HK-2 (cell line): ENCODE measurements at regions not wholly inside any gene's neighbourhood (a gene's known extent, or its start where the extent isn't known, plus 50 kb on each side); places are given as distances from the start of the nearest gene placed in this dataset.
"Not testable (repeated sequence)": the region's sequence is repeated elsewhere in the genome, so short reads cannot be mapped to it uniquely, and the experiment has no call there.

Source experiments
- DNase-seq: peaks from one replicate; pipeline ENCODE4 v3.0.0-alpha.2; 2018; ENCODE audit not compliant: unreplicated experiment

DNA sequence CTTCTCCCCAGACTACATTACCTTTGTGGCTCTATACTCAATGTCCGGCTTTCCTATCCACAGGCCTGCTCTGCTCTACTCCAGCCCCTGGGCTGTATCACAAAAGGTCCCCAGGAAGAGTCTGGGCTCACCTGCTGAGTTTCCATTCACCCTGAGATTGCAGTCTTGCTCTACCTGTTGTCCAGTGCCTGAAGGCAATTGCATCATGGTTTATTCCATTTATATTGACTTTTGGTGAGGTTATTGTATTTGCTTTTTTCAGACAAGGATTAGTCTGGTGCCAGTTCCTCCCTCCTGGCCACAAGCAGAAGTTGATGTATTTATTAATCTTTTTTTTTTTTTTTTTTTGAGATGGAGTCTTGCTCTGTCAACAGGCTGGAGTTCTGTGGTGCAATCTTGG is 273.1 kb downstream of the XPNPEP1 start:
- DNase-seq = no peak

DNA sequence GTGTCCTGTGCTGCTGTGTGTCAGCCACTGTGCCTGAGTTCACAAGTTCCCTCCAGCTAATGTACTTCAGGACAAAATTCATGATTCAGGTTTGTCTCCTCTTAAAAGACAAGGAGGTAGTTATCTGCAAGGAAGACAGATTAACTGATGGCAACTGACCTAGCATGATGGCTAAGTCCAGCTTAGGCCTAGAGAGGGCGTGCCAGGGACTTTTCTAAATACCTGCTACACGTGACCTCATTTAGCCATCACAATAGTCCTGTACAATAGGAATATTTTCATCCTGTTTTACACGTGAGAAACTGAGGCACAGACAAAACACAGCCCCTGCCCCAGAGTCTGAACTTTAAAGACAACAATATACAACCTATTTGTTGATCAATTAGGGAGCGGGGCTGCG is 275.7 kb downstream of the XPNPEP1 start:
- no peak for DNase-seq

DNA sequence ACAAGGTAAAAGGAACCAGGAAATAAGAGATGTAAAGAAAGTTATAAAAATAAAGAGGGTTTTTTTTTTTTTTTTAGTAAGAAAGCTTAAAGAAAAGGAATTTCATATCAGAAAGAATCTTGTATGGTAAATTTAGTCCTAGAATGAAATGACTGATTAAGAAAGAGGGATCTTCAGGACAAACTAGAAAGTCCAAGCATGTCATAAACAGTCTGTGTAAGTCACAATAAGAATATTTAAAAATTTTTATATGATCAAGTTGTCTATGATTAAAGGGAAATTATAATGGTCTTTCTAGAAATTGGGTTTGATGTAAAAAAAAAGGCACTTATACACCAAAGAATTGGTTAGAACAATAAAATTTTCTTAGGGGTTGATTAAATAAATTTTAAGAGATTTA is 289.5 kb downstream of the XPNPEP1 start:
- DNase-seq = no peak

DNA sequence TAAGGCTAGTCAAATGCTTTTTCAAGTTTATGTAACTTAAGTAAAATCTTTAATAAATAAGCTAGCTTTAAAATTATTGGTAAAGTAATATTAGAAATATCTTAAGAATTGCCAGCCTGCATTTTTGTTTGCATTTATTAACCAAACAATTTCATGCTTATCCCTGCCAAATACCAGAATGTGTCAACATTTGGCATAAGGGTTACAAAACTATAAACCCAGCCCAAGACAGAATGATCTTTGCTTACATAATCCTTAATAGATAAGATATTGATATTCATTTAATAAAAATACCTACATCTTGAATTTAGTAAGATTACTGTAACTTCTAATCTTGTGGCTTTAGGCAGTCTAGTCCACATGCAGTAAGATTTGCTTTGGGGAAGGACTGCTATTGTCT is 290.3 kb downstream of the XPNPEP1 start:
- DNase-seq = not testable (repeated sequence)

DNA sequence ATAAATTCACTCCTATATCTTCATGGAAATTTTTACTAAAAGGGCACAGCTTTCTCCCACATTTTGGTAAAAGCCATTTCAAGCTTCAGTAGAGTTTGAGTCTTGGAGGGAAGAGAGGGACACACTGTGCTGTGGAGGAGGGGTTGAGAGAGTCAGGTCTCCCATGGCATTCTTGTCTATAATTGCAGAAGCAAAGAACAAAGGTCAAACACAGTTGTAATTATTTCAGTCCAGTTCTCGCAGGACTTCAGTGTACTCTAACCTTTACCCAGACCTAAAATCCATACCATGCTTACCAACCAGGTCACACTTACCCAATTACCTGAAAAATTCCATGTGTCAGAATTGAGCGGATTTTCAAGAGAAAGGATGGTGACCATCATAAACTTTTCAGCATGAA is 298.4 kb downstream of the XPNPEP1 start:
- no peak for DNase-seq

DNA sequence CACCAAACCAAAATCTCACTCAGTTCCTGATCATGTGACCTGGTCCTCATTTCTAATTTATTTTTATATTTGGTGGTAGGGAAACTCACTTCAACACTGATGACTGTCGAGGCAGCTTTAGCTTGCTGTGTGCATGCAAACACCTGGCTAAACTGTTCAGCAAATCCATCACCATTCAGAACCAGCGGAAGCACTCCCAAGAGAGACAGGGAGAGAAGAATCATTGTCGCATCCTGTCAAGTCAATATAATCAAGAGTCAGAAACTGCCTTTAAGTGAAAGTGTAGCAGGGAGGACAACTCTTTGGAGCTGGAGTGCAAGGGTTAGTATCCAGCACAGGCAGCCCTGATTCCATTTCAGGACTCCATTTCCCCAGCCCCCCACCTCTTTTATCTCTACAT is 300.7 kb downstream of the XPNPEP1 start:
- no peak for DNase-seq

DNA sequence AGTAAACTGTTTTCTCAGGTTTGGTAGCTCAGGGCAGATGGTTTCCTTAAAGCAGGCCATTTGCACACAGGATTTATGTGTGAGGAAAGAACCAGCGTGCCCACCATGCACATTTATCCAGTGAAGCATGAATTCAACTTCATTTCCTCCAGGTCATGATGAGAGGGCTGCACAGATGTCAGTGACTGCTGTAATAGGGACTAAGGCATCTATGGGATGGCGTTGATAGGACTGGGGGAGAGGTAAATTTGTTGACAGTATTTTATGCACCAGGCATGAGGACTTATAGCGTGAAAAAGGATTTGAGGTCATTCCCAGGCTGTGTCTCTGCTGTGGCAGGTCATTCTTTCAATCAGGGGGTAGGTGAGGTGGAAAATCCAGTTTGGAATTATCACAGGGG is 302.9 kb downstream of the XPNPEP1 start:
- DNase-seq = no peak

DNA sequence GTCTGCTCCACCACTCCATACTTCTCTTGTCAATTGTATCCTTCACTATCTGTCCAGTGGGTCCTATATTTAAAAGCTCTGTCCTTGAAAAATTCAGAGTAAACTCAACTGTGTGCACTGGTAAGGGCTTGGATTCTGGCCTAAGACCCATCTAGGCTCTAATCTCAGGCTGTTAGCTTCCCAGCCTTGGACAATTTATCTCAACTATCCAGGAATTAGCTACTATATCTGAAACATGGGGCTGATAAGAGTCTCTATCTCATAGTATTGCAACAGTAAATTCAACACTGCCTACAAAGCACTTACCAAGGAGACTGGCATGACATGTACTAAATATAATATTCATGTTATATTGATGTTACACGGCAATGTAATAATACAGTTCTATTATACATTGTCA is 303.4 kb downstream of the XPNPEP1 start:
- no peak for DNase-seq

DNA sequence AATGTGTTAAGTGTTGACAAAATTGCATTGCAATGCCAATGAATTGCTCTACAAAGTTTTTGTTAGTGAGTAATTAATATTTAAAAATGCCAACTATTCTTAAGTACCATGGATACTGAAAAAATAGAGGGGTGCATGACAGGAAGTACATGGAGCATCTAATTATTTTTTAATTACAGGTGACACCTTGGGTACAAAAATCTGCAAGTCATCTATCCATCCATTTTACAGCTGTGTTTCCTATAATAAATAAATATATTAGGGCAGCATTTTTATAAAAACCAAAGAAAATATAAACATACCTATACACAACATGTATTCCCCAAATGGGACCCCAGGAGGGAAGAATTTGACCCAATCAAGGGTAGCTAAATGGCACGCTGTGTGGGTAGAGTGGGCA is 304.6 kb downstream of the XPNPEP1 start:
- no peak for DNase-seq

DNA sequence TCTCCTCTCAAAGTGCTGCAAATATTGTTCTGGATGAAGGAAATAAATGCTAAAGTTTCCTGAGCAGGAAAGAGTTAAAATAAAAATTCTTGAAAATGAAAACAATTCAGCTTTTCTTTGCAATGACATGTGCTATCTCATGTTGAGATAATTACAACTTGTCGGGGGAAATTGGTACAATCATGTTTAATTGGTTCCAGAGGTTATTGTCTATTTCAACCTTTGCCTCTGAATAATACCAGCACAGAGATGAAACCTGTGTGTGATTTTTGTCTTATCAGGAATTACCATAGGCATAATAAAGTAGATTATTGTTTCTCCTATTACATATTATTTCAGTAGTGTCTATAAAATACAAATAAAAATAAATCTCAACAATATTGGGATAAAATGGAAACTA is 305.0 kb downstream of the XPNPEP1 start:
- no peak for DNase-seq

DNA sequence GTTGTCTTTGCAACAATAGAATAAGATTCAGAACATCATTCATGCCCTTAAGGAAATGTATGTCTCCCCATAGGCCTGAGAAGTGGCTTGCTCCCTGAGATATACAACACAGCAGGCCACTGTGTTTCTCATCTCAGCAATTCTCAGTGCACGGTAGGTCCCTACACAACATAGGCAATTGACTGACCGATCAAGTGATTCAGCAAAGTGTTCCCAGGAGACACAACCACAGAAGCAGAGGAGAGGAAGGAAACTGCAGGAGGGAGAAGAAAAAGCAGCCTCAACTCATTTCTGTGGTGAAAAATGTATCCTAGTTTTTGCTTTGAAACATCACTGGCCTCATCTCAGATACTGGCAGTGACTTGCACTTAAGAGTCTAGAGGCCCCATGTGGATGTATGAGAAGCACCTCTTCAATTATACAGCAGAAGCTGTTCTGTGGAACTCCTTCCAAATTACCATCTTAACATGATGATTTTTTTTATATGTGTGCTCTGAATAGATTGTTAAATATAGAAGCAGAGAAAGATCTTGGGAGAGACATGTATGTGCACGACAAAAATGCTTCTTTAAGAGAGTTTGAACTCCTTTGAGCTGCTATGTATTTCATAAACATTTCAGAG is 306.8 kb downstream of the XPNPEP1 start:
- no peak for DNase-seq

DNA sequence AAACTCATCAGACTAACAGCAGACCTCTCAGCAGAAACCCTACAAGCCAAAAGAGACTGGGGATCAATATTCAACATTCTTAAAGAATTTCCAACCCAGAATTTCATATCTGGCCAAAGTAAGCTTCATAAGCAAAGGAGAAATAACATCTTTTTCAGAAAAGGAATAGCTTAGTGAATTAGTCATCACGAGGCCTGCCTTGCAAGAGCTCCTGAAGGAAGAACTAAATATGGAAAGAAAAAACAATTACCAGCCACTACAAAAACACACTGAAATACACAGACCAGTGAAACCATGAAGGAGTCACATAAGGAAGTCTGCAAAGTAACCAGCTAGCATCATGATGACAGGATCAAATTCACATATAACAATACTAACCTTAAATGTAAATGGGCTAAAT is 328.0 kb downstream of the XPNPEP1 start:
- not testable (repeated sequence) for DNase-seq

DNA sequence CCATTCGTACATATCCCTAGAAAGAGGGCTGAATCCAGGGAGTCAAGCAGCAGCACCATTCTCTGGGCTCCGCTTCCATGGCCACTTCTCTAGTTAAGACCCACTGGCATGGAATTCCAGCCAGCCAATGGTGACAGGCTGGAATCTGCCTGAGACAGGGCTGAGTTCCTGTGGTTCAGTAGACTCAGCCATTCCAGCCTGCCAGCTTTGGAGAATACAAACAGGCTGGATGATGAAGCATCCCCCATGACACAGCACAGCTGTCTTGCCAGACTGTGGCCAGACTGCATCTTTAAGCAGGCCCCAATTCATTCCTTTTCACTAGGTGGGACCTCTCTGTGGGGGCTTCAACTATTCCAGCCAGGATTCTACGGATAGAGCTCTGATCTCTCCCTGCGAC is 329.6 kb downstream of the XPNPEP1 start:
- DNase-seq = no peak

DNA sequence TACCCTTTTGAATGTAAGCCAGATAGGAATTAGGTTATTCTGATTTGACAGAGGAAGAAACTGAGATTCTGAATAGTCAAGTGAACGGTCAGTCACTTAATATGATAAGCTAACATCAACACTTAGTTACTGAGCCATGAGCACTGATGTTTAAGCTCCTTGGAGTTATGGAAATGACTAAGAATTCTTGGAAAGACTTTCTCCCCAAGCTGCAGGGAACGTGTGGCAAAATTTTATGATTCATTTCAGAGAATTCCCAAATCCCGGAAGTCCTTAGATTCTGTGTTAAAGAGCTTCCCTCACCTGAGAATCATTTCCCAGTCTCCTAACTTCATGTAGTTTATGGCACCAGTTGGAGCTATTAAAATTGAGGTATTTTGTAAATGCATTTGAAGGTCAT is 330.9 kb downstream of the XPNPEP1 start:
- DNase-seq = no peak

DNA sequence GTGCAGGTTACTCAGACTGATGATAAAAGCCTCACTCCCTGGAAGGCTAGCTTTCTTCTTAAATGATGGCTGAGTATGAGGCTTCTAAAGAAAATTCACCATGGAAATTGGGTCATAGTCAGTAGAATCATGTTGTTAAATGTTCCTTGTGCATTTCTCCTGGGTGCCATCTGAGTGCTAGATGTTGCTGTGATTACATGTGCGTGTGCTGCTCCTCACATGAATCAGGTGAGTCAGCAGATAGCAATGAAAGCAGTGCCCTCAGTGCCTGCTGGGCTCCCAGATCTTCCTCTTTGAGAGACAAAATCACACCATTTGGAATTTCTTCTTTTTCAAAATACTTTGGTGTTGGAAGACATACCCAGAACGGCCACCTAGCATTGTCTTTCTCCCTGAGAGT is 331.7 kb downstream of the XPNPEP1 start:
- DNase-seq = no peak

DNA sequence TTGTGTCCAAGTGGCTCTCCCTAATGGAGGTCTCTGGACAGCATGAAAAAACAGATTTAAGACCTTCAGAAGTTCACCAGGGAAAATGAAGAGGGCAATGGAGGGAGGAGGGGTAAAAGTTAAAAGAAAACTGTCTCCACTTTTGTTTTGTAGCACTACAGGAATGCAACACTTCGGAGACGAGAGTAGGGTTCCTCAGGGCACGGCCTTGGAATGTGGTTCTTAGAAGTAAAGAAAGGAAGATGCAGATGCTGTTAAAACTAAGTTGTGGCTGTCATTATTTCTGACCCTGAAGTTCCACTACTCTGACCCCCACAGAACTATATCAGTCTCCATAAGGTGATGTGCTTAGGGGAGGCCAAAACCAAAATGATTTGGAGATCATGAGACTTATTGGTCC is 335.1 kb downstream of the XPNPEP1 start:
- no peak for DNase-seq

DNA sequence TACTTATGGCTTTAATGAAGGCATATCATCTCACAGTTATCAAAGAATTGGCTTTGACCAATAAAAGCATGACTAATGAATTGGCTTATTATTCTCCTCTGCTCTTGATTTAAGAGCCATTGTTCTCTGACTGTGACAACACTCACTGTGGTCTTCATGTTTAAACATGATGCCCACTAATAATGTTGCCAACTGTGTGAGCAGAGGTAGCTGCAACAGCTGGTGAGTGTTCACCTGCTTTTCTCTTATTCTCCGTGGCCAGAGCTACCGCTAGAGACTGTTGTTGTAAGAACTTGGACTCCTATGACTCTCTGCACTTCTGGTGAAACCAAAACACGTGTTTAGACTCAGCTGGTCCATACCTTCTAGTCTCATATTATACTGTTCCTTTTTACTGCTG is 335.9 kb downstream of the XPNPEP1 start:
- no peak for DNase-seq

DNA sequence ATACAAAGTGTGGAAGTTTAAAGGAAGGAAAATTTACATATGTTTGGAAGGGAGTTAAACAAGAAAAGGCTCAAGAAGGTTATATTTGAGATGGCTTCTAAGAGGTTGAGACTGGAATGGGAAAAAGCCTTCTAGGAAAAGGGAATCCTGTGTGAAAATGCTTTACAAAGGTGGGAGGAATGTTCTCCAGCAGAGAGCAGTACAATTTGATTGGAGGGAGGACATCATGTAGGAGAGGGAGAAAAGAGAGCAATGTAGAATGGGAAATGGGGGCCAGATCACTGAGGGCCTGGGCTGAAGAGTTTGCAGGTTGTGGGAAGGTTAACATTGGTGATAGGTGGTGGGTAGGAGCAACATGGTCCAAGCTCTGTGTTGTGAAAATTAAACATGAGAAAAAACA is 366.9 kb downstream of the XPNPEP1 start:
- no peak for DNase-seq

DNA sequence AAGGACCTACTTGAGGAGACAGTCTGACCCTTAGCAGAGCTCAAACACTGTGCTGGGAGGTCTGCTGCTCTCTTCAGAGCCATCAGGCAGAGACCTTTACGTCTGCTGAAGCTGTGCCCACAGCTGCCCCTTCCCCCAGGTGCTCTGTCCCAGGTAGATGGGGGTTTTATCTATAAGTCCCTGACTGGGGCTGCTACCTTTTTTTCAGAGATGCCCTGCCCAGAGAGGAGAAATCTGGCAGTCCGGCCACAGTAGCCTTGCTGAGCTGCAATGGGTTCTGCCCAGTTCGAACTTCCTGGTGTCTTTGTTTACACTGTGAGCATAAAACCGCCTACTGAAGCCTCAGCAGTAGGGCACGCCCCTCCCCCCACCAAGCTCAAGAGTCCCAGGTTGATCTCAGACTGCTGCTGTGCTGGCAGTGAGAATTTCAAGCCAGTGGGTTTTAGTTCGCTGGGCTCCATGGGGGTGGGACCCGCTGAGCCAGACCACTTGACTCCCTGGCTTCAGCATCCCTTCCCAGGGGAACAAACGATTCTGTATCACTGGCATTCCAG is 381.2 kb downstream of the XPNPEP1 start:
- not testable (repeated sequence) for DNase-seq

DNA sequence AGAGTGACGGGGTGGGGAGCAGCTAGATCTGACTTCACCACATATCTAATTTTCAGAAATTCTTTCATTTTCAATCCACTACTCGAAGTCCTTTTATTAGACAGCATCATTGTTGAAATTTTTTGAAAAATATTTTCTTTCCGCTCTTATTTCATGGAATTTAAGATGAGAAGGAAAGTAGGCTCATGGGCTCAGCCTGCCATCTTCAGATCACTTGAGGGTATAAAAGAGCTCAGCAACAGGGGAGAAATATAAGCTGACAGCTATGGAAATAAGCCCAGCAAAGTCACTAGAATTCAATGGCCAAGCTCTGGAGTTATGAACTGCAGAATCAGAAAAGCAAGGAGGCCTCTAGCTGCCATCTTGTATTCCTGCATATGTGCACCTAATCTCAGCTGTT is 389.1 kb downstream of the XPNPEP1 start:
- no peak for DNase-seq

DNA sequence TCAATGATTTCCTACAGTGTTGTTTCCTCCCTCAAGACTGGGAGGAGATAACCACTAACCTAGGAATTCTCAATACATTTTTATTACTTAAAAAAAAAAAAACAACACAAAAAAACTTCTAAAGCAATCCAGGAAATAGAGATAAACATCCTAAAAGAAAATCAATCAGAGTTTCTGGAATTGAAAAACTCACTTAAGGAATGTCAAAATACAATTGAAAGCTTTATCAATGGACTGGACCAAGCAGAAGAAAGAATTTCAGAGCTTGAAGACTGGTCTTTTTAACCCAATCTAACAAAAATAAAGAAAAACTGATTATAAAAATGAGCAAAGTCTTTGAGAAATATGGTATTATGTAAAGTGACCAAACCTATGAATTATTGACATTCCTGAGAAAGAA is 394.1 kb downstream of the XPNPEP1 start:
- DNase-seq = no peak

DNA sequence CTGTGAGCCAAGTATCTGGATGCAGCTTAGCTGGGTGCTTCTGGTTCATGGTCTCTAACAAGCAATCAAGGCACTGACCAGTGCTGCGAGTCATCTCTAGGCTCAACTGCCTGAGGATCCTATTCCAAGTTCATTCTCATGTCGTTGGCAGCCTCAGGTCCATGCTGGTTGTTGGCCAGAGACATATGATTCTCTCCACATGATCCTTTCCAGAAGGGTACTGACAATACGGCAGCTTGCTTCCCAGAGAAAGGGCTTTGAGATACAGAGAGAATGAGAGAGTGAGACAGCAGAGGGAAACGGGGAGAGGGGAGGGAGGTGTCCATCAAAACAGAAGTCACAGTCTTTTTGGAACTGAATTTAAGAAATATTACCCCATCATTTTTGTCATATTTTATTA is 405.6 kb downstream of the XPNPEP1 start:
- DNase-seq = no peak

DNA sequence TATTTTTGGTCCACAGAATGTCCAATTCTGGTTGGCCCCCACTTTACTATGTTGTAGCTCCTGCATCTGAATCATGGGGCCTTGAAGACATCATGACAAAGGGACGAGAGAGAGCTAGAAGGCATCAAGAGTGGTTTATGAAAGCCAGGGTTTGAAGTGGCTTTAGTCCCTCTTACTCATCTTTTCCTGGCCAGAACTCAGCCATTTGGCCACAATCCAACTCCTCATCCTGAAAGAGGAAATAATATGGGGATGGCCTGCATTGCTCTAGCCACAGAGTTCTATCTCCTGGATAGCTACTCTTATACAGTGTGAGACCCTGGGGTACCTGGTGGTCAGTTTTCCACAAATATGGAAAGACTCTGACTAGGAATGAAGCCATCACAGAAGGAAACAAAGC is 418.9 kb downstream of the XPNPEP1 start:
- no peak for DNase-seq

DNA sequence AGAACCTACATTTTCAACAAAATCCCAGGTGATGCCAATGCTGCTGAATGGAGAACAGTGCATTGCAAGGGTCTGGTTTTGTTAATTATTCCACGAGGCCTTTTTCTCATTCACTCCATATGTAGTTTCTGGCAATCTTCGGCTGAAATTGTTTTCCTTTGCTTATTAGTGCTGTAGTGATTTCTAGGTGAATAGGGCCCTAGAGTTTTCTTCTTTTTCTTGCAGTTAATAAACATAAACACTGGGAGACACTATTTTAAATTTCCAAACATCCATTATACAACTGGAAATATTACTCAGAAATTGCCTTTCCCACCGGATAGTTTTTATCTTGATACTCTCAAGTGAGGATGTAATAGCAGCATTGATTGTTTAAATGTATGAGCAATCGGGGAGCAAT is 435.6 kb downstream of the XPNPEP1 start:
- no peak for DNase-seq
